ENCODE measurements at regions not wholly inside any gene's neighbourhood (a gene's known extent, or its start where the extent isn't known, plus 50 kb on each side); places are given as distances from the start of the nearest gene placed in this dataset.

- intact Hi-C loops (cut with DNase I): no loop called here
- no peak for DNase-seq
Observed at GRCh38 chr11:119957951-119958350, 180.0 kb downstream of the TRIM29 start.

GRCh38 chr11:119952441-119952840 lies 185.5 kb downstream of the TRIM29 start:
- intact Hi-C loops (cut with DNase I): no loop called here
- peak in 1 of 10 donors; percentile 15 for DNase-seq

GRCh38 chr11:119943298-119943655 lies 194.6 kb downstream of the TRIM29 start:
- intact Hi-C loops (cut with DNase I): no loop called here
- DNase-seq: no peak

GRCh38 chr11:119942583-119943297 lies 195.2 kb downstream of the TRIM29 start:
- intact Hi-C loops (cut with DNase I): no loop called here
- no peak for DNase-seq

- no peak for DNase-seq
- intact Hi-C loops (cut with DNase I): no loop called here
Observed at GRCh38 chr11:119941636-119942411, 196.1 kb downstream of the TRIM29 start.

- intact Hi-C loops (cut with DNase I): no loop called here
- no peak for DNase-seq
Observed at GRCh38 chr11:119941171-119941570, 196.7 kb downstream of the TRIM29 start.

GRCh38 chr11:119940401-119940976 lies 197.4 kb downstream of the TRIM29 start:
- intact Hi-C loops (cut with DNase I): no loop called here
- DNase-seq: peak in 1 of 10 donors; percentile 84

GRCh38 chr11:119937412-119937811 lies 200.5 kb downstream of the TRIM29 start:
- intact Hi-C loops (cut with DNase I): no loop called here
- DNase-seq: peak in 1 of 10 donors; percentile 88

GRCh38 chr11:119936426-119936825 lies 201.5 kb downstream of the TRIM29 start:
- peak in 1 of 10 donors; percentile 67 for DNase-seq
- intact Hi-C loops (cut with DNase I): no loop called here

GRCh38 chr11:119935349-119935925 lies 202.5 kb downstream of the TRIM29 start:
- intact Hi-C loops (cut with DNase I): no loop called here
- peak in 6 of 10 donors; percentile 36 to 93 (median 46) for DNase-seq

- intact Hi-C loops (cut with DNase I): no loop called here
- DNase-seq: peak in 1 of 10 donors; percentile 69
Observed at GRCh38 chr11:119934866-119935265, 203.0 kb downstream of the TRIM29 start.

- no peak for DNase-seq
- intact Hi-C loops (cut with DNase I): no loop called here
Observed at GRCh38 chr11:119934267-119934666, 203.6 kb downstream of the TRIM29 start.

- intact Hi-C loops (cut with DNase I): no loop called here
Observed at GRCh38 chr11:119933584-119933983, 204.3 kb downstream of the TRIM29 start.

GRCh38 chr11:119932828-119933562 lies 204.0 kb upstream of the NECTIN1 start:
- no peak for DNase-seq
- intact Hi-C loops (cut with DNase I): no loop called here

More at GRCh38 chr11:119933584-119933983, 204.3 kb downstream of the TRIM29 start:
- no peak for DNase-seq

- DNase-seq: peak in 1 of 10 donors; percentile 30
- intact Hi-C loops (cut with DNase I): no loop called here
Observed at GRCh38 chr11:119928047-119928446, 199.0 kb upstream of the NECTIN1 start.

GRCh38 chr11:119924017-119924416 lies 195.0 kb upstream of the NECTIN1 start:
- intact Hi-C loops (cut with DNase I): no loop called here
- DNase-seq: no peak

GRCh38 chr11:119921571-119921970 lies 192.6 kb upstream of the NECTIN1 start:
- DNase-seq: peak in 2 of 10 donors; percentile 28 to 46
- intact Hi-C loops (cut with DNase I): no loop called here

- intact Hi-C loops (cut with DNase I): no loop called here
Observed at GRCh38 chr11:119920666-119921387, 191.8 kb upstream of the NECTIN1 start.

GRCh38 chr11:119919656-119920055 lies 190.7 kb upstream of the NECTIN1 start:
- DNase-seq: no peak
- intact Hi-C loops (cut with DNase I): no loop called here

More at GRCh38 chr11:119920666-119921387, 191.8 kb upstream of the NECTIN1 start:
- peak in 5 of 10 donors; percentile 42 to 90 (median 53) for DNase-seq

GRCh38 chr11:119918347-119918746 lies 189.3 kb upstream of the NECTIN1 start:
- intact Hi-C loops (cut with DNase I): no loop called here
- peak in 1 of 10 donors; percentile 45 for DNase-seq
